H9 (cell line): ENCODE measurements at regions not wholly inside any gene's neighbourhood (a gene's known extent, or its start where the extent isn't known, plus 50 kb on each side); places are given as distances from the start of the nearest gene placed in this dataset.

Source experiments
- DNase-seq: peaks from one replicate; pipeline ENCODE4 v3.0.0-alpha.2; 2017
- H2AFZ ChIP-seq: one replicate; pipeline ENCODE4 v1.6.1; 2013; ENCODE audit warnings: mild to moderate bottlenecking, low read length, control low read depth, moderate library complexity
- H2AK5ac ChIP-seq: 2 replicates; pipeline ENCODE4 v1.6.1; 2013; ENCODE audit warnings: low read length, control low read depth, mixed read lengths; ENCODE audit not compliant: insufficient read length
- H2BK120ac ChIP-seq: one replicate; pipeline ENCODE4 v1.6.1; 2013; ENCODE audit warnings: low read depth, mild to moderate bottlenecking, low read length, control low read depth, inconsistent platforms; ENCODE audit not compliant: poor library complexity, severe bottlenecking
- H2BK12ac ChIP-seq: 2 replicates; pipeline ENCODE4 v1.6.1; 2013; ENCODE audit warnings: low read length, control low read depth, mixed read lengths, low read depth; ENCODE audit not compliant: insufficient read length
- H2BK15ac ChIP-seq: 2 replicates; pipeline ENCODE4 v1.6.1; 2013; ENCODE audit warnings: low read depth, low read length, control low read depth
- H2BK20ac ChIP-seq: one replicate; pipeline ENCODE4 v1.6.1; 2013; ENCODE audit warnings: low read depth, mild to moderate bottlenecking, low read length, control low read depth, inconsistent platforms; ENCODE audit not compliant: poor library complexity, severe bottlenecking
- H2BK5ac ChIP-seq: 2 replicates; pipeline ENCODE4 v1.6.1; 2013; ENCODE audit warnings: low read length, control low read depth, mixed read lengths; ENCODE audit not compliant: insufficient read length
- H3K14ac ChIP-seq: 2 replicates; pipeline ENCODE4 v1.6.1; 2013; ENCODE audit warnings: low read length, control low read depth; ENCODE audit not compliant: insufficient read depth
- H3K18ac ChIP-seq: 2 replicates; pipeline ENCODE4 v1.6.1; 2013; ENCODE audit warnings: low read depth, mild to moderate bottlenecking, mixed read lengths, low read length, control low read depth; ENCODE audit not compliant: insufficient read length
- H3K23ac ChIP-seq: 2 replicates; pipeline ENCODE4 v1.6.1; 2013; ENCODE audit warnings: low read length, control low read depth, mixed read lengths, low read depth; ENCODE audit not compliant: insufficient read length
- H3K23me2 ChIP-seq: 2 replicates; pipeline ENCODE4 v1.6.1; 2013; ENCODE audit warnings: low read depth, mild to moderate bottlenecking, mixed read lengths, low read length, control low read depth; ENCODE audit not compliant: insufficient read length, poor library complexity, severe bottlenecking
- H3K27ac ChIP-seq: 2 replicates; pipeline ENCODE4 v1.5.1; 2013; ENCODE audit warnings: low read length, control low read depth, mixed read lengths, low read depth; ENCODE audit not compliant: insufficient read length
- H3K27me3 ChIP-seq: 2 replicates; pipeline ENCODE4 v1.6.1; 2013; ENCODE audit warnings: low read length, control low read depth, inconsistent platforms; ENCODE audit not compliant: insufficient read depth
- H3K4ac ChIP-seq: 2 replicates; pipeline ENCODE4 v1.6.1; 2013; ENCODE audit warnings: low read depth, mild to moderate bottlenecking, control low read depth, inconsistent platforms, low read length, moderate library complexity
- H3K4me1 ChIP-seq: 2 replicates; pipeline ENCODE4 v1.6.1; 2013; ENCODE audit warnings: low read length, control low read depth, inconsistent platforms; ENCODE audit not compliant: insufficient read depth
- H3K4me2 ChIP-seq: 2 replicates; pipeline ENCODE4 v1.6.1; 2013; ENCODE audit warnings: low read length, control low read depth, mixed read lengths; ENCODE audit not compliant: insufficient read length, insufficient read depth
- H3K56ac ChIP-seq: 2 replicates; pipeline ENCODE4 v1.6.1; 2013; ENCODE audit warnings: low read depth, mild to moderate bottlenecking, mixed read lengths, low read length, control low read depth; ENCODE audit not compliant: insufficient read length
- H3K79me1 ChIP-seq: 2 replicates; pipeline ENCODE4 v1.6.1; 2013; ENCODE audit warnings: low read depth, mild to moderate bottlenecking, moderate library complexity, low read length, control low read depth, inconsistent platforms; ENCODE audit not compliant: insufficient read depth, poor library complexity, severe bottlenecking
- H3K79me2 ChIP-seq: 2 replicates; pipeline ENCODE4 v1.6.1; 2013; ENCODE audit warnings: low read length, control low read depth, inconsistent platforms; ENCODE audit not compliant: insufficient read depth
- H3K9ac ChIP-seq: 2 replicates; pipeline ENCODE4 v1.6.1; 2013; ENCODE audit warnings: low read length, control low read depth, mixed read lengths; ENCODE audit not compliant: insufficient read length; ENCODE audit errors: extremely low read depth
- H3K9me3 ChIP-seq: one replicate; pipeline ENCODE4 v1.6.1; 2013; ENCODE audit warnings: low read depth, low read length, inconsistent platforms; ENCODE audit not compliant: control insufficient read depth
- H3T11ph ChIP-seq: one replicate; pipeline ENCODE4 v1.6.1; 2013; ENCODE audit warnings: mild to moderate bottlenecking, low read length, control low read depth, inconsistent platforms
- H4K20me1 ChIP-seq: one replicate; pipeline ENCODE4 v1.6.1; 2013; ENCODE audit not compliant: control insufficient read depth, insufficient read length, insufficient read depth
- H4K5ac ChIP-seq: 2 replicates; pipeline ENCODE4 v1.6.1; 2013; ENCODE audit warnings: low read depth, mild to moderate bottlenecking, mixed read lengths, low read length, control low read depth; ENCODE audit not compliant: insufficient read length
- H4K8ac ChIP-seq: replicated peaks from 2 replicates; pipeline ENCODE4 v1.6.1; 2013; ENCODE audit warnings: low read length, control low read depth, mixed read lengths, low read depth; ENCODE audit not compliant: insufficient read length
- H4K91ac ChIP-seq: 2 replicates; pipeline ENCODE4 v1.6.1; 2013; ENCODE audit warnings: low read depth, mild to moderate bottlenecking, moderate library complexity, mixed read lengths, low read length, control low read depth; ENCODE audit not compliant: insufficient read length
- H3K27ac Mint-ChIP-seq, 3 experiments: 2 replicates in 2 of 3; 3 replicates in 1 of 3; pipeline ENCODE4 v1.8.0; 2020 to 2021; ENCODE audit warnings: mixed read lengths in 3 of 3, mild to moderate bottlenecking in 1 of 3, moderate library complexity in 1 of 3
- H3K27me3 Mint-ChIP-seq: 2 replicates; pipeline ENCODE4 v1.8.0; 2021; ENCODE audit warnings: low read depth, mild to moderate bottlenecking, moderate library complexity, mixed read lengths
- H3K36me3 Mint-ChIP-seq, 3 experiments: 2 replicates in 2 of 3; 3 replicates in 1 of 3; pipeline ENCODE4 v1.8.0; 2020 to 2021; ENCODE audit warnings: low read depth in 3 of 3, mixed read lengths in 3 of 3; ENCODE audit not compliant: insufficient read depth in 1 of 3
- H3K4me1 Mint-ChIP-seq, 2 experiments: 2 replicates each; pipeline ENCODE4 v1.8.0; 2020; ENCODE audit warnings: mixed read lengths in 2 of 2
- H3K4me3 Mint-ChIP-seq, 2 experiments: 2 replicates in 1 of 2; 3 replicates in 1 of 2; pipeline ENCODE4 v1.8.0; 2020 to 2021; ENCODE audit warnings: mild to moderate bottlenecking in 2 of 2, mixed read lengths in 2 of 2, moderate library complexity in 1 of 2
- H3K9me3 Mint-ChIP-seq, 2 experiments: 2 replicates in 1 of 2; 3 replicates in 1 of 2; pipeline ENCODE4 v1.8.0; 2020; ENCODE audit warnings: mild to moderate bottlenecking in 2 of 2, mixed read lengths in 2 of 2, moderate library complexity in 1 of 2
- WGBS: extraction: QIAGEN DNeasy Blood & Tissue Kit; methylation state at CpG from one replicate; pipeline ENCODE4 v1.1.7; 2013; ENCODE audit warnings: missing lambda C conversion rate, low lambda C conversion rate, mixed read lengths; ENCODE audit not compliant: insufficient read length; ENCODE audit errors: extremely low coverage; 5-methylcytosine and 5-hydroxymethylcytosine counted together
- TF ChIP-seq, protein P1 (sequence below): fragments of 200-600 bp; sonication (generic); conservative IDR thresholded peaks from 3 replicates; pipeline ENCODE4 v1.8.0; 2021; ENCODE audit warnings: antibody characterized with exemption, mild to moderate bottlenecking

GRCh38 chr3:181075098-181075497 is 85.6 kb upstream of the DNAJC19 start:
- Histone ChIP-seq H2BK12ac (no peak overlapping the region), H4K91ac (peak overlapping the region; percentile 8), H2AFZ (peak overlapping the region; percentile 65), H4K8ac (no peak overlapping the region), H3K23ac (no peak overlapping the region), H3K27me3 (no peaks in the 10 kb centered on the region), H3K27ac (no peak overlapping the region), H2AK5ac (no peak overlapping the region), H3K18ac (no peak overlapping the region), H2BK5ac (no peak overlapping the region), H3T11ph (no peak overlapping the region), H3K9ac (no peak overlapping the region), H4K20me1 (no peaks in the 10 kb centered on the region), H3K4me2 (no peak overlapping the region), H3K4ac (no peak overlapping the region), H3K4me1 (no peaks in the 10 kb centered on the region; the same call in 1 of the 2 replicates), H3K14ac (no peak overlapping the region), H3K79me2 (no peaks in the 10 kb centered on the region), H2BK20ac (no peak overlapping the region), H2BK15ac (no peak overlapping the region), H2BK120ac (no peak overlapping the region), H3K23me2 (no peaks in the 10 kb centered on the region), H3K79me1 (no peaks in the 10 kb centered on the region), H3K9me3 (no peaks in the 10 kb centered on the region), H3K56ac (no peak overlapping the region), H4K5ac (no peak overlapping the region)
- Mint-ChIP-seq H3K27ac (peak overlapping the region in 1 of 3 experiments; percentile 16; a peak in 1 of 7 replicates), H3K9me3 (peaks cover 10 to 16% of the 10 kb centered on the region in 2 experiments; a peak in 4 of 5 replicates), H3K4me1 (peaks cover 14 to 19% of the 10 kb centered on the region in 2 experiments), H3K4me3 (no peak overlapping the region), H3K27me3 (peaks cover 1% of the 10 kb centered on the region; the same call in 1 of the 2 replicates), H3K36me3 (peaks cover 0 to 18% (median 0%) of the 10 kb centered on the region in 3 experiments; a peak in 4 of 7 replicates)
- TF ChIP-seq, protein P1, sequence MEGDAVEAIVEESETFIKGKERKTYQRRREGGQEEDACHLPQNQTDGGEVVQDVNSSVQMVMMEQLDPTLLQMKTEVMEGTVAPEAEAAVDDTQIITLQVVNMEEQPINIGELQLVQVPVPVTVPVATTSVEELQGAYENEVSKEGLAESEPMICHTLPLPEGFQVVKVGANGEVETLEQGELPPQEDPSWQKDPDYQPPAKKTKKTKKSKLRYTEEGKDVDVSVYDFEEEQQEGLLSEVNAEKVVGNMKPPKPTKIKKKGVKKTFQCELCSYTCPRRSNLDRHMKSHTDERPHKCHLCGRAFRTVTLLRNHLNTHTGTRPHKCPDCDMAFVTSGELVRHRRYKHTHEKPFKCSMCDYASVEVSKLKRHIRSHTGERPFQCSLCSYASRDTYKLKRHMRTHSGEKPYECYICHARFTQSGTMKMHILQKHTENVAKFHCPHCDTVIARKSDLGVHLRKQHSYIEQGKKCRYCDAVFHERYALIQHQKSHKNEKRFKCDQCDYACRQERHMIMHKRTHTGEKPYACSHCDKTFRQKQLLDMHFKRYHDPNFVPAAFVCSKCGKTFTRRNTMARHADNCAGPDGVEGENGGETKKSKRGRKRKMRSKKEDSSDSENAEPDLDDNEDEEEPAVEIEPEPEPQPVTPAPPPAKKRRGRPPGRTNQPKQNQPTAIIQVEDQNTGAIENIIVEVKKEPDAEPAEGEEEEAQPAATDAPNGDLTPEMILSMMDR: no peak
- DNase-seq: peak; percentile 51
- WGBS: no CpG with 5 or more reads among the region's 1 CpG
